OCI-LY1 (cell line): ENCODE measurements at regions not wholly inside any gene's neighbourhood (a gene's known extent, or its start where the extent isn't known, plus 50 kb on each side); places are given as distances from the start of the nearest gene placed in this dataset.

Source experiments
- CTCF ChIP-seq: fragments of 200-600 bp; sonication (generic), shearing (Covaris generic); IDR thresholded peaks from 2 replicates; pipeline ENCODE4 v1.5.1; 2017; ENCODE audit warnings: mild to moderate bottlenecking, antibody characterized with exemption, low read length, moderate library complexity, mixed read lengths
- EZH2 ChIP-seq: fragments of 200-600 bp; sonication (generic), shearing (Covaris generic); IDR thresholded peaks from 2 replicates; pipeline ENCODE4 v1.8.0; 2017; ENCODE audit warnings: borderline replicate concordance, mixed run types, mild to moderate bottlenecking, antibody characterized with exemption, low read length, moderate library complexity, mixed read lengths

DNA sequence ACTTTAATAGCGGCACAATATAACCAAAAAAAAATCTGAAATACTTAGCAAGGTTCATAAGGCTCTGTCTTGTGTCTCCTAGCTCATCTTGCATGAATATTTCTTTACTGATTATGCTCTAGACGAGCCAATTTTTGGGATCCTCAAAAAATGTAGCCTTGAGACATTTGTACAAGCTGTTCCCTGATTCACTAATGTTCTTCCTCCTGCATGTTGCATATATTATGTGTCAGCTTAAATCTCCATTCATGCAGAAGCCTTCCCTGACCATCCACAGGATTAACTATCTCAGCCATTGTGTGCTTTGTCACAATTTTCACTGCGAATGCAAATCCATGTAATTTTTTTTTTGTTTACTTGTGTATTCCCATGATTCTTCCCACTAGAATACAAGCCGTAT is 594.0 kb upstream of the VRK2 start:
- TF ChIP-seq CTCF (no peak), EZH2 (no peak)
